ENCODE measurements at regions not wholly inside any gene's neighbourhood (a gene's known extent, or its start where the extent isn't known, plus 50 kb on each side); places are given as distances from the start of the nearest gene placed in this dataset.
"Not testable (repeated sequence)": the region's sequence is repeated elsewhere in the genome, so short reads cannot be mapped to it uniquely, and the experiment has no call there.

GRCh38 chr5:26192486-26192885, 845.9 kb downstream of the CDH9 start:
- no peak for DNase-seq

- no peak for DNase-seq
Observed at GRCh38 chr5:26181582-26181981, 856.8 kb downstream of the CDH9 start.

DNA sequence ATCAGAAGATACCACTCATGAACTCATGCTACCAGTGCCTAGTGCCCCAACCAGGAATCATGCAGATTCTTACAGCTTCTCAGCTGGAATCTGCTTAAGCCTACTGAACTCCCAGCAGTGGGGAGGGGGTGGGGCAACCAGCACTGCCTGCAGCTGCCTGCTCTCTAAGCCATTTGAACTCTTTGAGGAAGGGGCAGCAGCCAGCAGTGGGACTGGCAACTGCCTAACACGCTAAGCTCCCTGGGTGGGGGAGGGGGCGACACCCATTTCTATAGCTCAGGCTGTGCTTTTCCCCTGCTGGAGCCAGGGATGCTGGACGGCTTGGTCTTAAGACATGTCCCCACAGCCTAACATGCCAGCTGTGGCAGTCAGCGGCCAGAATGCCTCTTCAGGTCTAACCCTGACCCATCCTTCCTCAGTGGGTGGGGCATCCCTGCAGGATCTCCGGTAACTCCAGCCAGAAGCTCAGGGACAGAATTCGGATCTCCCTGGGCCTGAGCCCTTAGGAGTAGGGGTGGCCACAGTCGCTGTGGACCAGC, 889.7 kb downstream of the CDH9 start:
- peak; percentile 71 for DNase-seq

- no peak for DNase-seq
Observed at GRCh38 chr5:26143259-26143658, 895.1 kb downstream of the CDH9 start.

GRCh38 chr5:26121338-26121737, 917.0 kb downstream of the CDH9 start:
- peak; percentile 71 for DNase-seq

GRCh38 chr5:26104175-26104574, 934.2 kb downstream of the CDH9 start:
- DNase-seq = peak; percentile 0

- DNase-seq = no peak
Observed at GRCh38 chr5:26060212-26060611, 978.2 kb downstream of the CDH9 start.

DNA sequence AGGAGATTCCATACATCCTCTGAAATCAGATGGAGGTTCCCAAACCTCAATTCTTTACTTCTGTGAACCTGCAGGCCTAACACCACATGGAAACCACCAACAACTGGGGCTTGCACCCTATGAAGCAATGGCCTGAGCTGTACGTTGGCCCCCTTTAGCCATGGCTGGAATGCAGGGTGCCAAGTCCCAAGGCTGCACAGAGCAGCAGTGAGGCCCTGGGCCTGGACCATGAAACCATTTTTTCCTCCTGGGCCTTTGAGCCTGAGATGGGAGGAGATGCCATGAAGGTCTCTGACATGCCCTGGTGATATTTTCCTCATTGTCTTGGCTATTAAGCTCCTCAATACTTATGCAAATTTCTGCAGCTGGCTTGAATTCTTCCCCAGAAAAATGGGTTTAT, 983.8 kb downstream of the CDH9 start:
- DNase-seq = no peak

- DNase-seq = no peak
Observed at GRCh38 chr5:26034813-26035212, 1003.6 kb downstream of the CDH9 start.

DNA sequence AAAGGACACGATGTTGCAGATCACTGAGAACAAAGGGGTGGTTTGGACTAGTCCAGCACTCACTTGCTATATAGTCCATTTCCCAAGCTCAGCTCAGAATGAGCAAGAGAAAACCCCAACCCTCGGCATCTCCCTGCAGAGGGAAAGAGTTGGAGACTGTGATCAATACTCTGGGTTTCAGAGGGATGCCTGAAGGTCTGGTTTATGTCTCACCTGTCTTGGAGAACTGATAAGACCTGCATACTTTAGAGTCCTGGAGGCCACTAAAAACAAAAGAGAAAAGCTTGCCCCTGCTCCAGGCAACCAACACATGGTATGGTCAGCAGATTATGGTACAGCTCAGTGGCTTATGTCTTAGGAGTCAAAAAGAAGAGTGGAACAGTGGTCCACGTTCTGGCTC, 1006.9 kb downstream of the CDH9 start:
- DNase-seq = no peak

DNA sequence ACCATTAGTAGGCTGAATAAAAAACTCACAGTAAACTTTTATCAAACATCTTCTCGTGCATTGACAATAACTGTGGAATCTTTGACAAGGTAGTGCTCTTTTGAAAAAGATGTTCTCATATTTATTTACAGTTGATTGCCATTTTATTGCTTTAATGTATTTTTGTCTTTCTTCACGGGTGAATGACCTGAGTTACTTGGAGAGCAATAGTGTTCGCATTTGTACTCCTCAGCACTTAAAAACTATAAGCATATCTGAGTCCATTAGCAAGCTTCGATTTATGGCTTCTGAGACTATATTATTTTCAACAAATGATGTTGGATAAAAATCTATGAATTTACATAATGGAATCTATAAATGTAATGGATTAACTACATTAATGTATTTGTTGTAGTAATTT, 1012.3 kb downstream of the CDH9 start:
- DNase-seq = no peak

DNA sequence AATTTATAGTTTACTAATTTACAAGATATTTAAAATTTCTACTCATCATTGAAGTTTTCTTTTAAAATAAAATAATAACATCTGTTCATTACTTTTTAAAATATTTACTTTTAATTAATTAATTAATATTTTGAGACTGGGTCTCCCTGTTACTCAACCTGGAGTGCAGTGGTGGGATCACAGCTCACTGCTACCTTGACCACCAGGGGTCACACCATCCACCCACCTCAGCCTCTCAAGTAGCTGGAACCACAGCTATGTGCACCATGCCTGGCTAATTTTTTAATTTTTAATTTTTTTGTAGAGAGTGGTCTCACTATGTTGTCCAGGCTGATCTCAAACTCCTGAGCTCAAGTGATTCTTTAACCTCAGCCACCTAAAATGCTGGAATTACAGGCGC, 1013.6 kb downstream of the CDH9 start:
- DNase-seq = peak; percentile 27

GRCh38 chr5:26023361-26023760, 1015.0 kb downstream of the CDH9 start:
- DNase-seq = no peak

DNA sequence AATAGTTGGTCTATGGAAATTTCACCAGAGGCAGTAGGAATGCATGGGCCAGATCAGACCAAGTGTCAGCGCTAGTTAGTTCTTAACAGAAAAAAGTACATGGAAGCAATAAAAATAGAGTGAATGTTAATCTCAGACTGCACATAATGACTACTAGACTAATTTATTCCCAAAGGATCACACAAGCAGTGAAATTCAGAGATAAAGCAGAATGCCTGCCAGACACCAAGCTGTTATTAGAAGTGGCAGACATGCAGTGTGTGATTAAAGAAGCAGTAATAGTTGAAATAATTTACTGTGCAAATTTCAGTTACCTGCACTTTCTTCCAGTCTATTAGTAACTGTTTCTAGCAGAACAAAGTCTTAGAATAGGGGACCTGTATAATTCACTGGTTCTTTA, 1024.2 kb downstream of the CDH9 start:
- no peak for DNase-seq

DNA sequence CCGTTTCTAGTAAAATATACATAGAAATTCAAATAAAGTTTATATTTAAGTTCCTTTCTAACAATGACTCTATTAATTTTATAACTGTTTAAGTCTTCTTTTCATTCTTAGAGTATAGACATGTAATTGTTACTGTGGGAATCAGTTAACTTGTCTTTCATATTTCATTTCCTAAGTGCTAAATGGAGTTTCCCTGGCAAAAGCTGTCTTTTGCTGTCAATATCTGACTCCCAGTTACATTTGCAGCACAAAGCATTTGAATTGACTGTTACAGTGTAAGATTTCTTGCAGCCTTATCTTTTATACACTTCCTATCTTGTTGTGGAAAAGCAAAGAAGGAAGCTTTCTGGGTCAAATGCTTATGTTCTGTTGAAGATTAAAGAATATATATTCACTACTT, 1026.3 kb downstream of the CDH9 start:
- no peak for DNase-seq

GRCh38 chr5:26009742-26010141, 1028.6 kb downstream of the CDH9 start:
- DNase-seq = peak; percentile 36

- DNase-seq = peak; percentile 62
Observed at GRCh38 chr5:26003966-26004365, 1034.4 kb downstream of the CDH9 start.

- DNase-seq = no peak
Observed at GRCh38 chr5:25995209-25995608, 1043.2 kb downstream of the CDH9 start.

DNA sequence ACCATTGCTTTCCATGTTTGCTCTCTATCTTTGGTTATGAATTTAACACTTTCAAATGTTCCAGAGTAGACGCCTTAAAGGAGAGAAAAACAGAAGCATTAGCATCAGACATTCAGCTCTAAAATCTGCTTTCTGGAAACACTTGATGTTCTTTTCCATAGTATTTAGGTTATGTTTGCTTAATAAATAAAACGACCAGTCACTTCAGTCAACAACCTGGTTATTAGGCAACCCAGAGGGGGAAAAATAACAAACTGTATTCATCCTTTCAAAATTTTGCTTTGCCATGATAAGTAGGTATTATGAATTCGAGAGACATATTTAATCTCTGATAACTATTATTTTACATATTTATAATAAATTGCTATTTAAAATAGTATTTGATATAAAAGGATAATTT, 1044.7 kb downstream of the CDH9 start:
- no peak for DNase-seq

DNA sequence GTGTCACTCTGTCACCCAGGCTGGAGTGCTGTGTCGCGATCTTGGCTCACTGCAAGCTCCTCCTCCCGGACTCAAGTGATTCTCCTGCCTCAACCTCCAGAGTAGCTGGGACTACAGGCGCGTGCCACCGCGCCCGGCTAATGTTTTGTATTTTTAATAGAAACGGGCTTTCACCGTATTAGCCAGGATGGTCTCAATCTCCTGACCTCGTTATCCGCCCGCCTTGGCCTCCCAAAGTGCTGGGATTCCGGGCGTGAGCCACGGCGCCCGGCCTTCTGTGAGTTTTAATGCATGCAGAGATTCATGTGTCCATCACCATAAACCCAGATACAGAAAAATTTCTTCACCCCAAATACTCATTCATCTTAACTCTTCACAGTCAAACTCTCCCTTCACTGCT, 1046.7 kb downstream of the CDH9 start:
- DNase-seq = no peak

DNA sequence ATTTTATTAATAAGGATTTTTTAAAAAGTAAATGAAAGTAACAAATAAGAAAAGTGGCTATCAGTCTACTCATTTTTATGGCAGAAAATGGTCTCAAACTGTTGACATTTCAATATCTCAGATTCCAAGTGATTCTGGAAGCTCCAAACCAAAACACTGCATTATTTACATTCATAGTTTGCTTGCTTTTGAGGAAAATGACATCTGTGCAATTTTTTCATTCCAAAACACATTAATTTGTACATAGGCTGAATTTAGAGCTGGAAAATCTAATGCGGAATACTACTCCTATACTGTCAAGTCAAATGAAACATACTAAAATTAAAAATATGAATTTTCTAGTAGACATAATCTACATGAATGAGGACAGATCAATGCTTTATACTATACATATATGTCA, 1047.6 kb downstream of the CDH9 start:
- DNase-seq = no peak

DNA sequence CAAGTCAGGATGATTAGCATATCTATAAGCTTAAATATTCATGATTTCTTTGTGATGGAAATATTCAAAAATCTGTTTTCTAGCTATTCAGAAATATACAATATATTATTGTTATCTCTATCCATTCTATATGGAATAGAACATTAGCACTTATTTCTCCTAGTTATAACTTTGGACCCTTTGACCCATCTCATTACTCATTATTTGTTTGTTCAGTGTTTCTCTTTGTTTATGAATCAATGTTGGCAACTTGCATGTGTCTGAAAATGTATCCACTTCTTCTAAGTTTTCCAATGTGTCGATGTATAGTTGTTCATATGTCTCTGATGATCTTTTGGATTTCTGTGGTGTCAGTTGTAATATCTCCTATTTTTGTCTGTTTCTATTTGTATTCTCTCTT, 1059.3 kb downstream of the CDH9 start:
- no peak for DNase-seq

DNA sequence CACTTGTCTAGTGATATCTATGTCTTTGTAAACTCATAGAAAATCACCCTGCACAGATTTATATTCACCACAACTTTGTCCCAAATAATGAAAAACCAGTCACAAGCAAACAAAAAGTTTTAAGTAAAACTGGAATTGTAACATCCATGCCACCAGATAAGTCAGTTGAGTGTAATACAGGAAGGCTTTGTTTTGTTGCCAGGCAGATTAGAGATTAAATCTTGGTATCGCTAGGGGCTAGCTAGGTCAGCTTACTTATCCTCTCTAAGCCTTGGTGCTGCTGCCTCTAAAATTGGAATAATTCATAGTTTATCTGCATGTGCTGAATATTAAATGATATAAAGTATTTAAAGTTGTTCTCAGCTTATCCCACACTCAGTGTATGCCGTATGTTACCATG, 1062.5 kb downstream of the CDH9 start:
- DNase-seq = peak; percentile 70

DNA sequence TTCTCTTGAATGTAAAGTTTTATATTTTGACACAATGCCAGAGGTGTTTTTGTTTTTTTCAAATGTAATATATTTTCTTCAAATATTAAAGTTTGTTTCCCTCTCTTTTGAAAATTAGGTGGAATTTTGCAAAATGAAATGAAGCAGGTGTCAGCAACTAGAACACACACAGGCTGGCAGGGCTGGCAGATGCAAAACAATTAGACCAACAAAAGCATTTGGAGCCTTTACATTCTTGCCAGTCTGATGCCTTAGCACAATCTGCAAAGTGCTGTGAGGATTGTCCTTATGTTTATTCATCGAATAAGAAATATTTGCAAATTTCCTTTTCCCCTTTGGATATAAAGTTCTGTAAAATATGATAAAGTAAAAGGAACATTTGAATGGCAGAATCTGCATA, 1063.9 kb downstream of the CDH9 start:
- no peak for DNase-seq

DNA sequence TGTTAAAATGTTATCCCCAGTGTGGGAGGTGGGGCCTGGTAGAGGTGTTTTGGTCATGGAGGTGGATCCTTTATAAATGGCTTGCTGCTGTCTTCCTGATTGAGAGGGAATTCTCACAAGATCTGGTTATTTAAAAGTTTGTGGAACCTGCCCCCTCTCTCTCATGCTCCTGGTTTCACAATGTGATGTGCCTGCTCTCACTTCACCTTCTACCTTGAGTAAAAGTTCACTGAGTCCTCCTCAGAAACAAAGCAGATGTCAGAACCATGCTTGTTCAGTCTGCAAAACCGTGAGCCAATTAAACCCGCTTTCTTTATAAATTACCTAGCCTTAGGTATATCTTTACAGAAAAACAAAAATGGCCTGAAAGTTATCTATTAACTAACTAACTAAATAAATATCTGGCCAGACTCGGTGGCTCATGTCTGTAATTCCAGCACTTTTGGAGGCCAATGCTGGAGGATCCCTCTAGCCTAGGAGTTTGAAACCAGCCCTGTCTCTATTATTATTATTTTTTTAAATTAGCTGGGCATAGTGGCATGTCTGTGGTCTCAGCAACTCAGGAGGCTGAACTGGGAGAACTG, 1067.4 kb downstream of the CDH9 start:
- no peak for DNase-seq

GRCh38 chr5:25969042-25969441, 1069.3 kb downstream of the CDH9 start:
- not testable (repeated sequence) for DNase-seq
